Thyroid gland (tissue), 4 donors: ENCODE measurements at regions not wholly inside any gene's neighbourhood (a gene's known extent, or its start where the extent isn't known, plus 50 kb on each side); places are given as distances from the start of the nearest gene placed in this dataset.

ENCODE experiments used
- POLR2A ChIP-seq, 2 donors: fragments of 450-650 bp; IDR thresholded peaks; one replicate each; pipeline ENCODE4 v1.6.1; 2017; ENCODE audit warnings: antibody characterized with exemption in 2 of 2, mild to moderate bottlenecking in 2 of 2, moderate library complexity in 1 of 2
- TF ChIP-seq, protein P1 (sequence below), 6 experiments: fragments of 200-600 bp in 3 of 6; fragments of 450-650 bp in 3 of 6; sonication (generic) in 3 of 6; IDR thresholded peaks; one replicate each; pipeline ENCODE4 v1.5.1; 2016 to 2019; ENCODE audit warnings: antibody characterized with exemption in 6 of 6, mild to moderate bottlenecking in 2 of 6, inconsistent platforms in 1 of 6, moderate library complexity in 1 of 6

- TF ChIP-seq, protein P1, sequence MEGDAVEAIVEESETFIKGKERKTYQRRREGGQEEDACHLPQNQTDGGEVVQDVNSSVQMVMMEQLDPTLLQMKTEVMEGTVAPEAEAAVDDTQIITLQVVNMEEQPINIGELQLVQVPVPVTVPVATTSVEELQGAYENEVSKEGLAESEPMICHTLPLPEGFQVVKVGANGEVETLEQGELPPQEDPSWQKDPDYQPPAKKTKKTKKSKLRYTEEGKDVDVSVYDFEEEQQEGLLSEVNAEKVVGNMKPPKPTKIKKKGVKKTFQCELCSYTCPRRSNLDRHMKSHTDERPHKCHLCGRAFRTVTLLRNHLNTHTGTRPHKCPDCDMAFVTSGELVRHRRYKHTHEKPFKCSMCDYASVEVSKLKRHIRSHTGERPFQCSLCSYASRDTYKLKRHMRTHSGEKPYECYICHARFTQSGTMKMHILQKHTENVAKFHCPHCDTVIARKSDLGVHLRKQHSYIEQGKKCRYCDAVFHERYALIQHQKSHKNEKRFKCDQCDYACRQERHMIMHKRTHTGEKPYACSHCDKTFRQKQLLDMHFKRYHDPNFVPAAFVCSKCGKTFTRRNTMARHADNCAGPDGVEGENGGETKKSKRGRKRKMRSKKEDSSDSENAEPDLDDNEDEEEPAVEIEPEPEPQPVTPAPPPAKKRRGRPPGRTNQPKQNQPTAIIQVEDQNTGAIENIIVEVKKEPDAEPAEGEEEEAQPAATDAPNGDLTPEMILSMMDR (IDR thresholded peaks at IDR 0.05), result no peak
- TF ChIP-seq POLR2A (IDR thresholded peaks at IDR 0.05), result no peak
Observed at GRCh38 chr6:50112981-50113857, 63.5 kb upstream of the DEFB112 start.
